ENCODE measurements at regions not wholly inside any gene's neighbourhood (a gene's known extent, or its start where the extent isn't known, plus 50 kb on each side); places are given as distances from the start of the nearest gene placed in this dataset.

DNA sequence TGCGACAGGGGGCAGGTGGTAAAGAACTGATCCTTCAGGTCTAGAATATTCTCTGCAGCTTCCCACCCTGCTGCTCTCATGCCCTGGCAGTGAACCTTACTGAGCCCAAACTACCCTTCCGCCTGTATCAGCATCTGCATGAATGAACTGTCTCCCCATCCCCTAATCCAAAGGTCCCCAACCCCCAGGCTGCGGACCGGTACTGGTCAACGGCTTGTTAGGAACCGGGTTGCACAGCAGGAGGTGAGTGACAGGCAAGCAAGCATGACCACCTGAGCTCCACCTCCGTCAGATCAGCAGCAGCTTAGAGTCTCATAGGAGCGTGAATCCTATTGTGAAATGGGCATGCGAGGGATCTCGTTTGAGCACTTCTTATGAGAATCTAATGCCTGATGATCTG is 58.2 kb upstream of the LMO1 start:
- DNase-seq: no peak

DNA sequence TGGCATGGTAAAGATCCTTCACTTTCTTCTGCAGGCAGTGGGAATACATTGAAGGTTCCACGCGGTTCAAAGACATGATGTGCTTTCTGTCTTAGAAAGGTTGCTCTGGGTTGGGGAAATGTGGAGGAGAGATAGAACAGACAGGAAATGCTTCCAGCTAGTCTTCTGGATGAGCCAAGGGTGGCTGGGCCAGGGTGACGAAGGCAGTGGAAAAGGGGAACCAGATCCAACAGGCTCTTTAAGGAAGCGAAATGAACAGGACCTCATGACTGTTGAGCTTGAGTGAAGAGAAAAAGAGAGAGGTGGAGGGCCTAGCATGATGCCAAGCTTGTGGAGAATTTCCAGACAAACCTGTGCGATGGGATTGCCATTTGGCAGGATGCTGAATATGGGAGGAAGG is 56.4 kb upstream of the LMO1 start:
- no peak for DNase-seq

DNA sequence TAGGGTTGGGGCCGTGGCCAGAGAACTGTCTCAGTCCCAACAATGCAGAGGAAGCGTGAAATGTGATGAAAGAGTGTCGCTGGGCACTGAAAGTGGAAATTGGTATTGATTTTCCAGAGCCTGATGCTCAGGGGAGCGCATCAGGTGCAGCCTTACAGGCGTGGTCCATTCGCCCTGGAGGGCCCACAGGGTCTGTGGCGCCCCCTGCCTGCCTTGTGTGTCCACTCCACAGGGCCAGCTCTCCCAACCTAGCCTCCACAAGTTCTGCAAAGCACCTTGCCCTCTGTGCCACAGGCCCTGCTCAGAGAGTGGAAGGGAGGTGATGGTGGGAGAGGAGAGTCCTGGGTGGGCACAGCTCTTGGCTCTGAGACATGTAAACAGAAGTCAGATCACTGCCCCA is 54.9 kb upstream of the LMO1 start:
- no peak for DNase-seq

DNA sequence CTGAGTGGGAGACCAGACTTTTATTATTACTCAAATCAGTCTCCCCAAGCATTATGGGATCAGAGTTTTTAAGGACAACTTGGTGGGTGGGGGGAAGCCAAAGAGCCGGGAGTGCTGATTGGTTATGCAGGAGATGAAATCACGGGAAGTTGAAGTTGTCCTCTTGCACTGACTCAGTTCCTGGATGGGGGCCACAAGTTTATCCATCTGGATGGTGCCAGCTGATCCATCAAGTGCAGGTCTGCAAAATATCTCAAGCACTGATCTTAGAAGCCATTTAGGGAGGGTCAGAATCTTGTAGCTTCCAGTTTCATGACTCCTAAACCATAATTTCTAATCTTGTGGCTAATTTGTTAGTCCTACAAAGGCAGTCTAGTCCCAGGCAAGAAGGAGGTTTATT is 53.5 kb upstream of the LMO1 start:
- DNase-seq: no peak

DNA sequence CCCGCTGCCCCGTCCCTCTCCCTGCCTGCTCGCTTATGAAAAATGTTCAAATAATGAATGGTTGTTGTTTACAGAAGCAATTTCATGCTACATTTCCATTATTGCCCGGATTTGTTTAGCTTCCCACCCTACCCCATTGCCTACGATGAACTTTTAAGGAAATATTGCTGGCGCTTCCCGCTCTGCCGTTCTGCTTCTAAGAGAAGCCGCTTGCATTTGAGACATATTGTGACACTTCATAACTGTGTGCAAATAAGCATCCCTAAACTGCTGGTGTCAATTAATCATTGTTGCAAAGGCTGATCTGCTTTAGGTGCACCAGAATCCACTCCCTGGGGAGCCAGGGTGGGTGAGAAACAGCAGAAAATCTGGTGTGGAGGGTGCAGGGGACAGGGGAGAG is 52.3 kb upstream of the LMO1 start:
- no peak for DNase-seq

GRCh38 chr11:8315463-8315862 is 51.8 kb upstream of the LMO1 start:
- DNase-seq: peak; percentile 58

- DNase-seq: no peak
Measured at GRCh38 chr11:8314916-8315315, 51.2 kb upstream of the LMO1 start.

DNA sequence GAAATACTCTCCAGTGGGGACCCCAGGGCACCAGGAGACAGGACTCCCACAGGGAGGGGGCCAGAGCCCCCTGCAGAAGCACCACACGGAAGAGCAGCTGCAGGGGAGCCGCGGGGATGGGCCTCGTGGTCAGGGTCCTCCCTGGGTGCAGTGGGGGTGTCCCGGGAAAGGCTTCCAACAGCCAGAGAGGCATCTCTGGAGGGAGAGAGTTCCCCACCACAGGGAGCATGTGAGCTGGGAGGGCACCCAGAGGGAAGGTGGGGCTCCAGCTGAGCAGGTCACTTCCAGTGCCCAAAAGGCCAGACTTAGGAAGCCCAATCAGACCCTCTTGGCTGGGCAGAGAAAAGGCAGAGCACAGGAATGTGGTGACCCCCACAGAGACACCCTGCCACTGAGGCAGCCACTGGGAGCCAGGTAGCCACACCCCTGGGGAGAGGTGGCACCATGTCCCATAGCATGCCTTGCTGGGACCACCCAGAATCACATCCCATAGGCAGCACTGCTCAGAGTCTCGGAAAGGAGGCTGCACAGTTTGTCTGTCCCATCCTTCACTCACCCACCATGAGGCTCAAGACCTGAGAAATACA is 49.9 kb upstream of the LMO1 start:
- DNase-seq: no peak
